PC-9 (cell line): ENCODE measurements at regions not wholly inside any gene's neighbourhood (a gene's known extent, or its start where the extent isn't known, plus 50 kb on each side); places are given as distances from the start of the nearest gene placed in this dataset.

Source experiments
- CTCF ChIP-seq: fragments of 200-600 bp; sonication (generic); conservative IDR thresholded peaks from 2 replicates; pipeline ENCODE4 v1.6.1; 2017; ENCODE audit warnings: mixed run types, antibody characterized with exemption, mild to moderate bottlenecking, moderate library complexity
- EZH2 ChIP-seq: fragments of 200-600 bp; sonication (generic); IDR thresholded peaks from 2 replicates; pipeline ENCODE4 v1.8.0; 2017; ENCODE audit warnings: antibody characterized with exemption, low read depth

GRCh38 chr20:52049001-52049731 lies 142.4 kb downstream of the ZFP64 start:
- TF ChIP-seq CTCF, result no peak
- no peak for TF ChIP-seq EZH2
